ENCODE measurements at regions not wholly inside any gene's neighbourhood (a gene's known extent, or its start where the extent isn't known, plus 50 kb on each side); places are given as distances from the start of the nearest gene placed in this dataset.
"Not testable (repeated sequence)": the region's sequence is repeated elsewhere in the genome, so short reads cannot be mapped to it uniquely, and the experiment has no call there.

DNA sequence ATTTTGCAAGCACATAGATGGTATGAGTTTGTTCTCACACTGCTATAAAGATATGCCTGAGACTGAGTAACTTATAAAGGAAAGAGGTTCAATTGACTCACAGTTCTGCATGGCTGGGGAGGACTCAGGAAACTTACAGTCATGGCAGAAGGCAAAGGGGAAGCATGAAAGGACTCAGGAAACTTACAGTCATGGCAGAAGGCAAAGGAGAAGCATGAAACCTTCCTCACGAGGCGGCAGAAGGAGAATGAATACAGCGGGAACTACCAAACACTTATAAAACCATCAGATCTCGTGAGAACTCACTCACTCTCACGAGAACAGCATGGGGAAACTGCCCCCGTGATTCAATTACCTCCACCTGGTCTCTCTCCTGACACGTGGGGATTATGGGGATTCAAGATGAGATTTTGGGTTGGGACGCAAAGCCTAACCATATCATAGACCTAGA is 101.9 kb upstream of the NCOR2 start:
- ATAC-seq (replicated peaks in 1 of 4); H3K4me3 Mint-ChIP-seq; DNase-seq; H3K9me3 ChIP-seq; H3K36me3 Mint-ChIP-seq; H3K4me3 ChIP-seq (ENCODE audit: control insufficient read depth in 1 of 2, extremely low read depth in 1 of 2, low read length in 1 of 2); H3K4me1 ChIP-seq (ENCODE audit: control insufficient read depth in 1 of 2, extremely low read depth in 1 of 2, insufficient read depth in 2 of 2, low read length in 2 of 2); H3K36me3 ChIP-seq (ENCODE audit: control insufficient read depth in 2 of 2, extremely low read depth in 1 of 2, insufficient read depth in 1 of 2, low read length in 1 of 2); H3K27ac Mint-ChIP-seq; H3K9me3 Mint-ChIP-seq; H3K27me3 Mint-ChIP-seq; H3K27ac ChIP-seq (ENCODE audit: low read length); H3K4me1 Mint-ChIP-seq: not testable (repeated sequence)
- ChIA-PET POLR2A (interaction anchor here in 1 of 2 donors (0.5 kb wide), 1 partner anchor 11 kb away, joined by 5 read pairs; no protein-coding TSS in a partner anchor), CTCF (interaction anchor here in 1 of 2 donors (0.6 kb wide), 1 partner anchor 12 kb away, joined by 4 read pairs; no protein-coding TSS in a partner anchor)
- peaks cover 0 to 11% of the 10 kb centered on the region in 2 experiments for H3K27me3 ChIP-seq (replicated peaks in 1 of 2; ENCODE audit: control insufficient read depth in 2 of 2, extremely low read depth in 1 of 2, insufficient read depth in 2 of 2, low read length in 1 of 2)
- no CpG with 5 or more reads among the region's 8 CpGs for WGBS (ENCODE audit: insufficient coverage)

DNA sequence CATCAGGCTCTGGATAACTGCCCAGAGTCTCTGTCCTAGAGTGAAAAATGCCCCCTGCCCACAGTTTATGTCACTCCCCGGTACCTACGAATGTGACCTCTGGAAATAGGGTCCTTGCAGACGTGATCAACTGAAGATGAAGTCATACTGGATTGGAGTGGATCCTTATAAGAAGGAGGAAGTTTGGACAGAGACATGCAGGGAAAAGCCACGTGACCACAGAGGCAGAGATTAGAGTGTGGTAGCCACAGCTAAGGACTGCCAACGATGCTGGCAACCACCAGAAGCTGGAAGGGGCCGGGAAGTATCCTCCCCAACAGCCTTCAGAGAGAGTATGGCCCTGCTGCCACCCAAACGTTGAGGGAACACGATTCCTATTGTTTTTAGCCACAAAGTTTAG is 101.2 kb upstream of the NCOR2 start:
- no peak overlapping the region for H3K27ac Mint-ChIP-seq
- no peaks in the 10 kb centered on the region for H3K27me3 Mint-ChIP-seq
- H3K27me3 ChIP-seq (replicated peaks in 1 of 2; ENCODE audit: control insufficient read depth in 2 of 2, extremely low read depth in 1 of 2, insufficient read depth in 2 of 2, low read length in 1 of 2): peaks cover 0 to 11% of the 10 kb centered on the region in 2 experiments
- no peak overlapping the region for H3K4me3 ChIP-seq (ENCODE audit: control insufficient read depth in 1 of 2, extremely low read depth in 1 of 2, low read length in 1 of 2)
- no peak overlapping the region for H3K27ac ChIP-seq (ENCODE audit: low read length)
- WGBS (ENCODE audit: insufficient coverage): 69% methylated on average over 7 of the region's 8 CpGs
- DNase-seq (no peak), ATAC-seq (replicated peaks in 1 of 4) (no peak)
- H3K36me3 ChIP-seq (ENCODE audit: control insufficient read depth in 2 of 2, extremely low read depth in 1 of 2, insufficient read depth in 1 of 2, low read length in 1 of 2): no peaks in the 10 kb centered on the region
- H3K9me3 Mint-ChIP-seq: peaks cover 0 to 6% (median 0%) of the 10 kb centered on the region in 3 donors
- H3K4me3 Mint-ChIP-seq: no peak overlapping the region
- no peaks in the 10 kb centered on the region for H3K9me3 ChIP-seq
- ChIA-PET CTCF (no interaction called here), POLR2A (no interaction called here)
- H3K4me1 Mint-ChIP-seq: no peaks in the 10 kb centered on the region
- no peaks in the 10 kb centered on the region for H3K36me3 Mint-ChIP-seq
- no peaks in the 10 kb centered on the region for H3K4me1 ChIP-seq (ENCODE audit: control insufficient read depth in 1 of 2, extremely low read depth in 1 of 2, insufficient read depth in 2 of 2, low read length in 2 of 2)

DNA sequence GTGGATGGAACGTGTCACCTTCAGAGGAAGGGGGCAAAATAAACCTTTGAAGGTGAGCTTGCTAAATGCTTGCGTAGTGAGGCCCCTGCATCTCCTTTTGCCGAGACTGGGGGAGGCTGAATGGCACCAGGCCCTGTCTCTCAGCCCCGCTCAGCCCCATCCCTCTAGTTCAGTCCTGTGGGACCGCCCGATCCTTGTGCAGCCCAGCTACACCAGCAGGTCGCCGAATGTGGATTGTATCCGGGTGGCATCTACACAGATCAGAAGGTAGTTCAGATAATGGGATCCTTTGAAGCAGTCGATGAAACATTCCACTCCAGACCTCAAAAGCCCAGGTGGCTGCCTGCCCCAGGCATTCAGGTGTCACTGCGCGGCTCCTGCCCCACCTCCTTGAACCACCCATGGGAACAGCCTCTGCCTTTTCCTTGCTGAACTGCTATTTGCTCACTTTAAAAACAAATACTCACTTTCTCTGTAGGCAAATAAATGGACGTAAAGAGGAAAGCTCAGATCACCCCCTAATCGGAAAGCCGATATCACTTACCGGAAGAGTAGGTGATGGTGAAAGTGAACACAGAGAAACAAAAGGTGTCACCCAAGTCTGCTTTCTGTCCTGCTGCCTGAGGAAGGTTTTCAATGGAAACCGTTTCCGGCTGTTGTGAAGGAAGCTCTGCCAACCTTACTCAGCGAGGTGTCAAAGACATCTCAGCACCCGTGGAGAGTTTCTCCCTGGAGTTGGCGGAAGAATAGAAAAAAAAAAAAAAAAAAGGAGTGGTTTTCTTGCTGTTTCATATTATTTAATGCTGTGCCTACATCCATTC is 100.3 kb upstream of the NCOR2 start:
- no peaks in the 10 kb centered on the region for H3K36me3 Mint-ChIP-seq
- CTCF ChIA-PET: no interaction called here
- Histone ChIP-seq H3K36me3 (ENCODE audit: control insufficient read depth in 2 of 2, extremely low read depth in 1 of 2, insufficient read depth in 1 of 2, low read length in 1 of 2) (no peaks in the 10 kb centered on the region), H3K9me3 (no peaks in the 10 kb centered on the region), H3K27me3 (replicated peaks in 1 of 2; ENCODE audit: control insufficient read depth in 2 of 2, extremely low read depth in 1 of 2, insufficient read depth in 2 of 2, low read length in 1 of 2) (peaks cover 0 to 11% of the 10 kb centered on the region in 2 experiments), H3K4me3 (ENCODE audit: control insufficient read depth in 1 of 2, extremely low read depth in 1 of 2, low read length in 1 of 2) (no peak overlapping the region), H3K27ac (ENCODE audit: low read length) (no peak overlapping the region), H3K4me1 (ENCODE audit: control insufficient read depth in 1 of 2, extremely low read depth in 1 of 2, insufficient read depth in 2 of 2, low read length in 2 of 2) (no peaks in the 10 kb centered on the region)
- peaks cover 3 to 6% (median 3%) of the 10 kb centered on the region in 3 donors for H3K9me3 Mint-ChIP-seq
- DNase-seq: no peak
- no peaks in the 10 kb centered on the region for H3K27me3 Mint-ChIP-seq
- no peak for ATAC-seq (replicated peaks in 1 of 4)
- no peak overlapping the region for H3K27ac Mint-ChIP-seq
- 89% methylated on average over 12 of the region's 21 CpGs for WGBS (ENCODE audit: insufficient coverage)
- H3K4me3 Mint-ChIP-seq: no peak overlapping the region
- POLR2A ChIA-PET: no interaction called here
- no peaks in the 10 kb centered on the region for H3K4me1 Mint-ChIP-seq

- Mint-ChIP-seq H3K36me3 (no peaks in the 10 kb centered on the region), H3K27ac (no peak overlapping the region), H3K27me3 (no peaks in the 10 kb centered on the region), H3K4me3 (no peak overlapping the region), H3K9me3 (peaks cover 4 to 6% (median 5%) of the 10 kb centered on the region in 3 donors), H3K4me1 (no peaks in the 10 kb centered on the region)
- no peaks in the 10 kb centered on the region for H3K4me1 ChIP-seq (ENCODE audit: control insufficient read depth in 1 of 2, extremely low read depth in 1 of 2, insufficient read depth in 2 of 2, low read length in 2 of 2)
- ChIA-PET POLR2A (no interaction called here), CTCF (no interaction called here)
- no peaks in the 10 kb centered on the region for H3K36me3 ChIP-seq (ENCODE audit: control insufficient read depth in 2 of 2, extremely low read depth in 1 of 2, insufficient read depth in 1 of 2, low read length in 1 of 2)
- no peaks in the 10 kb centered on the region for H3K9me3 ChIP-seq
- DNase-seq (no peak), ATAC-seq (replicated peaks in 1 of 4) (no peak)
- peaks cover 0 to 11% of the 10 kb centered on the region in 2 experiments for H3K27me3 ChIP-seq (replicated peaks in 1 of 2; ENCODE audit: control insufficient read depth in 2 of 2, extremely low read depth in 1 of 2, insufficient read depth in 2 of 2, low read length in 1 of 2)
- no peak overlapping the region for H3K27ac ChIP-seq (ENCODE audit: low read length)
- H3K4me3 ChIP-seq (ENCODE audit: control insufficient read depth in 1 of 2, extremely low read depth in 1 of 2, low read length in 1 of 2): no peak overlapping the region
- no CpG with 5 or more reads among the region's 4 CpGs for WGBS (ENCODE audit: insufficient coverage)
Measured at GRCh38 chr12:124666722-124667259, 99.4 kb upstream of the NCOR2 start.

- POLR2A ChIA-PET: no interaction called here
- Mint-ChIP-seq H3K4me3 (no peak overlapping the region), H3K27me3 (no peaks in the 10 kb centered on the region), H3K9me3 (peaks cover 4 to 6% (median 5%) of the 10 kb centered on the region in 3 donors), H3K4me1 (no peaks in the 10 kb centered on the region), H3K36me3 (no peaks in the 10 kb centered on the region), H3K27ac (no peak overlapping the region)
- ATAC-seq (replicated peaks in 1 of 4): no peak
- no peak for DNase-seq
- Histone ChIP-seq H3K36me3 (ENCODE audit: control insufficient read depth in 2 of 2, extremely low read depth in 1 of 2, insufficient read depth in 1 of 2, low read length in 1 of 2) (no peaks in the 10 kb centered on the region), H3K4me1 (ENCODE audit: control insufficient read depth in 1 of 2, extremely low read depth in 1 of 2, insufficient read depth in 2 of 2, low read length in 2 of 2) (no peaks in the 10 kb centered on the region), H3K27ac (ENCODE audit: low read length) (no peak overlapping the region), H3K4me3 (ENCODE audit: control insufficient read depth in 1 of 2, extremely low read depth in 1 of 2, low read length in 1 of 2) (no peak overlapping the region), H3K27me3 (replicated peaks in 1 of 2; ENCODE audit: control insufficient read depth in 2 of 2, extremely low read depth in 1 of 2, insufficient read depth in 2 of 2, low read length in 1 of 2) (peaks cover 0 to 11% of the 10 kb centered on the region in 2 experiments), H3K9me3 (no peaks in the 10 kb centered on the region)
- CTCF ChIA-PET: interaction anchor here in 1 of 2 donors (0.6 kb wide), 1 partner anchor 498 kb away, joined by 6 read pairs; no protein-coding TSS in a partner anchor
- WGBS (ENCODE audit: insufficient coverage): 88% methylated on average over 1 of the region's 1 CpG
Measured at GRCh38 chr12:124665511-124665910, 98.1 kb upstream of the NCOR2 start.

- Mint-ChIP-seq H3K27ac (no peak overlapping the region), H3K36me3 (no peaks in the 10 kb centered on the region), H3K9me3 (peaks cover 4 to 6% (median 5%) of the 10 kb centered on the region in 3 donors), H3K27me3 (no peaks in the 10 kb centered on the region), H3K4me1 (no peaks in the 10 kb centered on the region), H3K4me3 (no peak overlapping the region)
- H3K27me3 ChIP-seq (replicated peaks in 1 of 2; ENCODE audit: control insufficient read depth in 2 of 2, extremely low read depth in 1 of 2, insufficient read depth in 2 of 2, low read length in 1 of 2): peaks cover 0 to 11% of the 10 kb centered on the region in 2 experiments
- ChIA-PET CTCF (no interaction called here), POLR2A (no interaction called here)
- no peaks in the 10 kb centered on the region for H3K36me3 ChIP-seq (ENCODE audit: control insufficient read depth in 2 of 2, extremely low read depth in 1 of 2, insufficient read depth in 1 of 2, low read length in 1 of 2)
- no peak for ATAC-seq (replicated peaks in 1 of 4)
- DNase-seq: no peak
- 94% methylated on average over 4 of the region's 6 CpGs for WGBS (ENCODE audit: insufficient coverage)
- no peaks in the 10 kb centered on the region for H3K4me1 ChIP-seq (ENCODE audit: control insufficient read depth in 1 of 2, extremely low read depth in 1 of 2, insufficient read depth in 2 of 2, low read length in 2 of 2)
- H3K4me3 ChIP-seq (ENCODE audit: control insufficient read depth in 1 of 2, extremely low read depth in 1 of 2, low read length in 1 of 2): no peak overlapping the region
- H3K9me3 ChIP-seq: no peaks in the 10 kb centered on the region
- H3K27ac ChIP-seq (ENCODE audit: low read length): no peak overlapping the region
Measured at GRCh38 chr12:124664395-124665111, 97.1 kb upstream of the NCOR2 start.
